GM12872 (cell line): ENCODE measurements at regions not wholly inside any gene's neighbourhood (a gene's known extent, or its start where the extent isn't known, plus 50 kb on each side); places are given as distances from the start of the nearest gene placed in this dataset.

Experiments
- TF ChIP-seq, protein P1 (sequence below): IDR thresholded peaks from 3 replicates; pipeline ENCODE4 v1.5.1; 2011; ENCODE audit warnings: low read depth, mild to moderate bottlenecking, low read length, moderate library complexity; ENCODE audit not compliant: insufficient read depth

DNA sequence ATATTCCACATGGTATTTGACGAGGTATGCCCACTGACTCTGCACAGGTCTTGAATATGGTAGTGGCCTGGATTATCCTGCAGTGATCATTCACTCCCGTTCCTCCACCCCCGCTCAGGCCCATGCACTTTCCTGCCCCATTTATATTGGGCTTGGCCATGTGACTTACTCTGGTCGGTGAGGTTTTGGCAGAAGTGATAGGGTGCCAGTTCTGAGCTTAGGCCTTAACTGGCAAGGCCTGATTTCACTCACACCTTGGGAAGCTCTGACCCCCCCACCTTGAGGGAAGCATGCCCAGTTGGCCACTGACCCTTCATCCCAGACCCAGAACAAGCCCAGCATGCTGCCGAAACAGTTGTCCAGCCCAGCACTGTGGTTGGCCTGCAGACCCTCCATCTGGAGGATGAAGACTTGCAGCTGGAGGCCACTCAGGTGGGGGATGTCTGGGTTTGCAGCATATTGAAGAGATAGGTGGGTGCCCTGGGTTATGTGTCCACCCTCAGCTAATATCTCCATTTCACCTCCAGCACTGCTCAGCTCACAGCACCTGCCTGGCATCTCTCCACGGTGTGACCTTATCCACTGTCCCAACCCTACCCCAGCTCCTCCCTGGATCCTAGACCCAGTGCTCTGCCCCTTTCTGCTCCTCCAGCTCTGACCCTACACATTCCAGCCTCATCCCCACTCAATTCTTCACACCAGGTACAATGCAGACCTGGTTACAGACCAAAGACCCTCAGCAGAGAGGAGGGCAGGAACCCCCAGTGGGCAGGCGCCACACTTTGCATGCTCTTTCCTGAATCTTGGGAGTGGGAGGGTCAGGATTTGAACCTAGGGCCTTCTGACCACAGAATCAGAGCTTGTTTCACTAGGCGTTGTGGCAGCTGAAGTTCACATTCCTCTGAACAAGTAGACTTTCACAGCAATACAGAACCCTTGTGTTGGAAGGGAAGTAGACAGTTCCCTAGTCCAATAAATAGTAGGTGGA is 138.1 kb upstream of the CHST15 start:
- TF ChIP-seq, protein P1, sequence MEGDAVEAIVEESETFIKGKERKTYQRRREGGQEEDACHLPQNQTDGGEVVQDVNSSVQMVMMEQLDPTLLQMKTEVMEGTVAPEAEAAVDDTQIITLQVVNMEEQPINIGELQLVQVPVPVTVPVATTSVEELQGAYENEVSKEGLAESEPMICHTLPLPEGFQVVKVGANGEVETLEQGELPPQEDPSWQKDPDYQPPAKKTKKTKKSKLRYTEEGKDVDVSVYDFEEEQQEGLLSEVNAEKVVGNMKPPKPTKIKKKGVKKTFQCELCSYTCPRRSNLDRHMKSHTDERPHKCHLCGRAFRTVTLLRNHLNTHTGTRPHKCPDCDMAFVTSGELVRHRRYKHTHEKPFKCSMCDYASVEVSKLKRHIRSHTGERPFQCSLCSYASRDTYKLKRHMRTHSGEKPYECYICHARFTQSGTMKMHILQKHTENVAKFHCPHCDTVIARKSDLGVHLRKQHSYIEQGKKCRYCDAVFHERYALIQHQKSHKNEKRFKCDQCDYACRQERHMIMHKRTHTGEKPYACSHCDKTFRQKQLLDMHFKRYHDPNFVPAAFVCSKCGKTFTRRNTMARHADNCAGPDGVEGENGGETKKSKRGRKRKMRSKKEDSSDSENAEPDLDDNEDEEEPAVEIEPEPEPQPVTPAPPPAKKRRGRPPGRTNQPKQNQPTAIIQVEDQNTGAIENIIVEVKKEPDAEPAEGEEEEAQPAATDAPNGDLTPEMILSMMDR: no peak

DNA sequence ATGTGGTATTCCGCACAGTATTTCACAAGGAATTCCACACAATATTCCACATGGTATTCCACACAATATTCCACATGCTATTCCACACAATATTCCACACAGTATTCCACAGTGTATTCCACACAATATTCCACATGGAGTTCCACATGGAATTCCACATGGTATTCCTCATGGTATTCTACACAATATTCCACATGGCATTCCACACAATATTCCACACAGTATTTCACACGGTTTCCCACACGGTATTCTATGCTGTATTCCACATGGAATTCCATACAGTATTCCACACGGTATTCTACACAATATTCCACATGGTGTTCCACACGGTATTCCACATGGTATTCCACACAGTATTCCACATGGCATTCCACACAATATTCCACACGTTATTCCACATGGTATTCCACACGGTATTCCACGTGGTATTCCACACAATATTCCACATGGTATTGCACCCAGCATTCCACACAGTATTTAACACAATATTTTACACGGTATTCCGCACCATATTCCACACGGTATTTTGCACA is 137.3 kb upstream of the CHST15 start:
- TF ChIP-seq, protein P1: no peak

DNA sequence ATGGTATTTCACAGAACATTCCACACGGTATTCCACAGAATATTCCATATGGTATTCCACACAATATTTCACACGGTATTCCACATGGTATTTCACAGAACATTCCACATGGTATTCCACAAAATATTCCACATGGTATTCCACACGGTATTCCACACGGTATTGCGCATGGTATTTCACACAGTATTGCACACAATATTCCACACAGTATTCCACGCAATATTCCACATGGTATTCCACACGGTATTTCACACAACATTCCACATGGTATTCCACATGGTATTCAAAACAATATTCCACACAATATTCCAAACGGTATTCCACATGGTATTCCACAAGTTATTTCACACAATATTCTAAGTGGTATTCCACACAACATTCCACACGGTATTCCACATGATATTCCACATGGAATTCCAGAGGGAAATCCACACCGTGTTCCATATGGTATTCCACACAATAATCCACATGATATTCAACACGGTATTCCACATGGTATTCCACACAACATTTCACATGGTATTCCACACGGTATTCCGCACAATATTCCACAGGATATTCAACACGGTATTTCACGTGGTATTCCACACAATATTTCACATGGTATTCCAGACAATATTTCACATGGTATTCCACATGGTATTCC is 136.7 kb upstream of the CHST15 start:
- TF ChIP-seq, protein P1: no peak

DNA sequence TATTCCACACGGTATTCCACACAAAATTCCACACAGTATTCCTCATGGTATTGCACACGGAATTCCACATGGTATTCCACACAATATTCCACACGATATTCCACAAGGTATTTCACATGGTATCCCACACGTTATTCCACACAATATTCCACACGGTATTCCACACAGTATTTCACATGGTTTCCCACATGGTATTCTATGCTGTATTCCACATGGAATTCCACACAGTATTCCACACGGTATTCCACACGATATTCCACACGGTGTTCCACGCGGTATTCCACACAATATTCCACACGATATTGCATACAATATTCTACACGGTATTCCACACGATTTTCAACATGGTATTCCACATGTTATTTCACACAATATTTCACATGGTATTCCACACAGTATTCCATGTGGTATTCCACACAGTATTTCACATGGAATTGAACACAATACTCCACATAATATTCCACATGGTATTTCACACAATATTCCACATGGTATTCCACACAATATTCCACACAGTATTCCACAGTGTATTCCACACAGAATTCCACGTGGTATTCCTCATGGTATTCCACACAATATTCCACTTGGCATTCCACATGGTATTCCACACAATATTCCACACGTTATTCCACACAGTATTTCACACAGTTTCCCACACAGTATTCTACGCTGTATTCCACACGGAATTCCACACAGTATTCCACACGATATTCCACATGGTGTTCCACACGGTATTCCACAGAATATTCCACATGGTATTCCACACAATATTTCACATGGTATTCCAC is 136.0 kb upstream of the CHST15 start:
- TF ChIP-seq, protein P1: no peak

DNA sequence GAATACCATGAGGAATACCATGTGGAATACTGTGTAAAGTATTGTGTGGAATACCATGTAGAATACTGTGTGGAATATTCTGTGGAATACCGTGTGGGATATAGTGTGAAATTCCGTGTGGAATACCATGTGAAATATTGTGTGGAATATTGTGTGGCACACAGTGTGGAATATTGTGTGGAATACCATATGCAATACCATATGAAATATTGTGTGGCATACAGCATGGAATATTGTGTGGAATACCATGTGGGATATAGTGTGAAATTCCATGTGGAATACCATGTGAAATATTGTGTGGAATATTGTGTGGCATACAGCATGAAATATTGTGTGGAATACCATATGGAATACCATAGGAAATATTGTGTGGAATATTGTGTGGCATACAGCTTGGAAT is 135.1 kb upstream of the CHST15 start:
- TF ChIP-seq, protein P1: no peak

DNA sequence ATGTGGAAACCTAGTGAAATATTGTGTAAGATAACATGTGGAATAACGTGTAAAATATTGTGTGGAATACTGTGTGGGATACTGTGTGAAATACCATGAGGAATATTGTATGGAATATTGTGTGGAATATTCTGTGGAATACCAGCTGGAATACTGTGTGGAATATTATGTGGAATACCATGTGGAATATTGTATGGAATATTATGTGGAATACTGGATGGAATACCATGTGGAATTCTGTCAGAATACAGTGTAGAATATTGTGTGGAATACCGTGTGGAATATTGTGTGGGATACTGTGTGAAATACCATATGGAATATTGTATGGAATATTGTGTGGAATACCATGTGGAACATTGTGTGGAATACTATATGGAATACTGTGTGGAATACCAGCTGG is 134.6 kb upstream of the CHST15 start:
- TF ChIP-seq, protein P1: no peak
